Breast epithelium (tissue), 3 donors: ENCODE measurements at regions not wholly inside any gene's neighbourhood (a gene's known extent, or its start where the extent isn't known, plus 50 kb on each side); places are given as distances from the start of the nearest gene placed in this dataset.

Source experiments
- POLR2AphosphoS5 ChIP-seq, 3 donors: sonication (generic); formaldehyde crosslinking; IDR thresholded peaks; one replicate each; pipeline ENCODE4 v1.6.1; 2017; ENCODE audit warnings: antibody characterized with exemption in 3 of 3
- TF ChIP-seq, protein P1 (sequence below), 3 donors: fragments of 450-650 bp; IDR thresholded peaks; one replicate each; pipeline ENCODE4 v1.5.1; 2016 to 2017; ENCODE audit warnings: antibody characterized with exemption in 3 of 3, mild to moderate bottlenecking in 3 of 3, moderate library complexity in 3 of 3

DNA sequence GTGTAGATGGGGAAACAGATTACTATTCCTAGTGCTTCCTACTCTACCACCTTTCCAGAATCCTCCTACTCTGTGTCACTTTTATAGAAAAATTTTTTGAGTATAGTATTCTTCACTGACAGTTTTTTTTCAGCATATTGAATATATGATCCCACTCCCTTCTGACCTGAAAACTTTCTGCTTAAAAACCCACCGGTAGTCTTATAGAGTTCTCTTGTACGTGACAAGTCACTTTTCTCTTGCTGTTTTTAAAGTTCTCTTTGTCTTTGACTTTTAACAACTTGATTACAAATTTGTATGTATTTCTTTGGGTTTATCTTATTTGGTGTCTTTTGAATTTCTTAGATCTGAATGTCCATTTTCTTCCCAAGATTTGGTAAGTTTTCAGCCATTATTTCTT, 133.6 kb upstream of the SLC38A2 start:
- TF ChIP-seq, protein P1, sequence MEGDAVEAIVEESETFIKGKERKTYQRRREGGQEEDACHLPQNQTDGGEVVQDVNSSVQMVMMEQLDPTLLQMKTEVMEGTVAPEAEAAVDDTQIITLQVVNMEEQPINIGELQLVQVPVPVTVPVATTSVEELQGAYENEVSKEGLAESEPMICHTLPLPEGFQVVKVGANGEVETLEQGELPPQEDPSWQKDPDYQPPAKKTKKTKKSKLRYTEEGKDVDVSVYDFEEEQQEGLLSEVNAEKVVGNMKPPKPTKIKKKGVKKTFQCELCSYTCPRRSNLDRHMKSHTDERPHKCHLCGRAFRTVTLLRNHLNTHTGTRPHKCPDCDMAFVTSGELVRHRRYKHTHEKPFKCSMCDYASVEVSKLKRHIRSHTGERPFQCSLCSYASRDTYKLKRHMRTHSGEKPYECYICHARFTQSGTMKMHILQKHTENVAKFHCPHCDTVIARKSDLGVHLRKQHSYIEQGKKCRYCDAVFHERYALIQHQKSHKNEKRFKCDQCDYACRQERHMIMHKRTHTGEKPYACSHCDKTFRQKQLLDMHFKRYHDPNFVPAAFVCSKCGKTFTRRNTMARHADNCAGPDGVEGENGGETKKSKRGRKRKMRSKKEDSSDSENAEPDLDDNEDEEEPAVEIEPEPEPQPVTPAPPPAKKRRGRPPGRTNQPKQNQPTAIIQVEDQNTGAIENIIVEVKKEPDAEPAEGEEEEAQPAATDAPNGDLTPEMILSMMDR (IDR thresholded peaks at IDR 0.05): no peak
- TF ChIP-seq POLR2AphosphoS5 (IDR thresholded peaks at IDR 0.05): no peak
